ENCODE measurements at regions not wholly inside any gene's neighbourhood (a gene's known extent, or its start where the extent isn't known, plus 50 kb on each side); places are given as distances from the start of the nearest gene placed in this dataset.
A peak's percentile ranks its signal among the peaks of the same experiment; 100 is the strongest.

- no peaks in the 10 kb centered on the region for H3K79me2 ChIP-seq (ENCODE audit: insufficient read depth, low read length)
- no peak overlapping the region for H3K4me3 ChIP-seq (replicated peaks in 1 of 3; ENCODE audit: low read depth in 2 of 3, low read length in 3 of 3)
- H3K27ac ChIP-seq (ENCODE audit: low read depth in 1 of 2, low read length in 2 of 2) = no peak overlapping the region
- H3K9me3 ChIP-seq (replicated peaks in 1 of 2; ENCODE audit: control insufficient read depth in 1 of 2, insufficient read depth in 1 of 2, low read length in 2 of 2) = no peaks in the 10 kb centered on the region
- no peaks in the 10 kb centered on the region for H3K4me1 ChIP-seq (ENCODE audit: control insufficient read depth in 1 of 2, insufficient read depth in 2 of 2, low read length in 2 of 2)
- peaks cover 0 to 2% of the 10 kb centered on the region in 2 donors for H3K27me3 ChIP-seq (ENCODE audit: control insufficient read depth in 2 of 2, insufficient read depth in 2 of 2, low read length in 2 of 2)
- H3K4me2 ChIP-seq (replicated peaks; ENCODE audit: extremely low read depth, low read length, poor library complexity, severe bottlenecking) = no peak overlapping the region
- intact Hi-C loops (cut with micrococcal nuclease) = no loop called here
- no peak for DNase-seq
- H3K27ac Mint-ChIP-seq = peak overlapping the region in 1 of 7 donors; percentile 20
- no peaks in the 10 kb centered on the region for H3K36me3 Mint-ChIP-seq
- H3K27me3 Mint-ChIP-seq (ENCODE audit: low read depth in 3 of 3) = peaks cover 2 to 4% (median 2%) of the 10 kb centered on the region in 3 donors
- no peaks in the 10 kb centered on the region for H3K4me1 Mint-ChIP-seq
- no peak overlapping the region for H3K4me3 Mint-ChIP-seq
- no peak overlapping the region for H3K9ac ChIP-seq (ENCODE audit: insufficient read depth, low read length, poor library complexity, severe bottlenecking)
- TF ChIP-seq, protein P1, sequence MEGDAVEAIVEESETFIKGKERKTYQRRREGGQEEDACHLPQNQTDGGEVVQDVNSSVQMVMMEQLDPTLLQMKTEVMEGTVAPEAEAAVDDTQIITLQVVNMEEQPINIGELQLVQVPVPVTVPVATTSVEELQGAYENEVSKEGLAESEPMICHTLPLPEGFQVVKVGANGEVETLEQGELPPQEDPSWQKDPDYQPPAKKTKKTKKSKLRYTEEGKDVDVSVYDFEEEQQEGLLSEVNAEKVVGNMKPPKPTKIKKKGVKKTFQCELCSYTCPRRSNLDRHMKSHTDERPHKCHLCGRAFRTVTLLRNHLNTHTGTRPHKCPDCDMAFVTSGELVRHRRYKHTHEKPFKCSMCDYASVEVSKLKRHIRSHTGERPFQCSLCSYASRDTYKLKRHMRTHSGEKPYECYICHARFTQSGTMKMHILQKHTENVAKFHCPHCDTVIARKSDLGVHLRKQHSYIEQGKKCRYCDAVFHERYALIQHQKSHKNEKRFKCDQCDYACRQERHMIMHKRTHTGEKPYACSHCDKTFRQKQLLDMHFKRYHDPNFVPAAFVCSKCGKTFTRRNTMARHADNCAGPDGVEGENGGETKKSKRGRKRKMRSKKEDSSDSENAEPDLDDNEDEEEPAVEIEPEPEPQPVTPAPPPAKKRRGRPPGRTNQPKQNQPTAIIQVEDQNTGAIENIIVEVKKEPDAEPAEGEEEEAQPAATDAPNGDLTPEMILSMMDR (IDR thresholded peaks at IDR 0.05) = no peak
- 100% methylated on average over 2 of the region's 4 CpGs for WGBS (ENCODE audit: insufficient coverage)
- H2AFZ ChIP-seq (ENCODE audit: insufficient read depth, low read depth, low read length, poor library complexity, severe bottlenecking) = no peak overlapping the region
- peaks cover 0 to 4% (median 0%) of the 10 kb centered on the region in 7 donors for H3K9me3 Mint-ChIP-seq
- H3K36me3 ChIP-seq (replicated peaks in 1 of 2; ENCODE audit: control insufficient read depth in 1 of 2, insufficient read depth in 2 of 2, low read length in 2 of 2) = no peaks in the 10 kb centered on the region
- H4K20me1 ChIP-seq (ENCODE audit: insufficient read depth, low read length) = no peaks in the 10 kb centered on the region
These were observed 187.8 kb downstream of the HIPK3 start for GRCh38 chr11:33444835-33445594.

- no peaks in the 10 kb centered on the region for H3K9me3 ChIP-seq (replicated peaks in 1 of 2; ENCODE audit: control insufficient read depth in 1 of 2, insufficient read depth in 1 of 2, low read length in 2 of 2)
- no peak for DNase-seq
- peaks cover 0 to 1% of the 10 kb centered on the region in 2 donors for H3K27me3 ChIP-seq (ENCODE audit: control insufficient read depth in 2 of 2, insufficient read depth in 2 of 2, low read length in 2 of 2)
- Mint-ChIP-seq H3K4me3 (no peak overlapping the region), H3K36me3 (no peaks in the 10 kb centered on the region), H3K9me3 (peaks cover 0 to 4% (median 0%) of the 10 kb centered on the region in 7 donors), H3K27me3 (ENCODE audit: low read depth in 3 of 3) (peaks cover 2 to 4% (median 2%) of the 10 kb centered on the region in 3 donors), H3K4me1 (no peaks in the 10 kb centered on the region), H3K27ac (no peak overlapping the region)
- no peak overlapping the region for H3K9ac ChIP-seq (ENCODE audit: insufficient read depth, low read length, poor library complexity, severe bottlenecking)
- H3K4me3 ChIP-seq (replicated peaks in 1 of 3; ENCODE audit: low read depth in 2 of 3, low read length in 3 of 3) = no peak overlapping the region
- H3K36me3 ChIP-seq (replicated peaks in 1 of 2; ENCODE audit: control insufficient read depth in 1 of 2, insufficient read depth in 2 of 2, low read length in 2 of 2) = no peaks in the 10 kb centered on the region
- H3K27ac ChIP-seq (ENCODE audit: low read depth in 1 of 2, low read length in 2 of 2) = no peak overlapping the region
- H3K79me2 ChIP-seq (ENCODE audit: insufficient read depth, low read length) = no peaks in the 10 kb centered on the region
- H3K4me2 ChIP-seq (replicated peaks; ENCODE audit: extremely low read depth, low read length, poor library complexity, severe bottlenecking) = no peak overlapping the region
- no peaks in the 10 kb centered on the region for H3K4me1 ChIP-seq (ENCODE audit: control insufficient read depth in 1 of 2, insufficient read depth in 2 of 2, low read length in 2 of 2)
- H2AFZ ChIP-seq (ENCODE audit: insufficient read depth, low read depth, low read length, poor library complexity, severe bottlenecking) = no peak overlapping the region
- TF ChIP-seq, protein P1 (IDR thresholded peaks at IDR 0.05) = no peak
- intact Hi-C loops (cut with micrococcal nuclease) = no loop called here
- no peaks in the 10 kb centered on the region for H4K20me1 ChIP-seq (ENCODE audit: insufficient read depth, low read length)
These were observed 186.5 kb downstream of the HIPK3 start for GRCh38 chr11:33443684-33444083.
